K562 (cell line): ENCODE measurements at regions not wholly inside any gene's neighbourhood (a gene's known extent, or its start where the extent isn't known, plus 50 kb on each side); places are given as distances from the start of the nearest gene placed in this dataset.

Source experiments
- ATAC-seq: fragments of 200-7000 bp; cut with Tn5 transposase; 3 replicates; pipeline ENCODE4 v1.9.1; 2020; ENCODE audit warnings: moderate library complexity
- BruUV-seq: library from RNA; stranded (reverse); fragments of 400-500 nt; replicated peaks from 2 replicates; lab custom pipeline; 2021; lab: Mats Ljungman, UMichigan
- CTCF ChIA-PET: fragments of 300-600 bp; formaldehyde crosslinking; extraction: SDS; loops from one replicate; lab custom pipeline; 2021; ENCODE audit warnings: low intra/inter-chr PET ratio; lab: Yijun Ruan, JAX
- POLR2A ChIA-PET: fragments of 300-600, 350-650 bp; sonication (Branson Sonifier 250); formaldehyde crosslinking; extraction: SDS; loops from one replicate; lab custom pipeline; 2021; ENCODE audit warnings: antibody characterized with exemption, inconsistent platforms; lab: Yijun Ruan, JAX
- DNase-seq, 4 experiments: peaks; one replicate each; pipeline versions ENCODE4 v3.0.0 to v3.0.0-alpha.2; 2011 to 2018; ENCODE audit warnings: low spot score in 3 of 4, mixed read lengths in 3 of 4; ENCODE audit errors: extremely low read depth in 1 of 4
- FAIRE-seq: peaks from 2 replicates; lab custom pipeline; 2011; peaks lifted over from hg19 to GRCh38; lab: Jason Lieb, UNC
- H2AFZ ChIP-seq: 2 replicates; pipeline ENCODE4 v1.6.0; 2011; ENCODE audit warnings: low read depth, low read length, control low read depth, inconsistent platforms
- H3K27ac ChIP-seq: fragments of 200-600 bp; 3 replicates; pipeline ENCODE4 v1.8.0; 2011; ENCODE audit warnings: low read depth, mild to moderate bottlenecking, control low read depth, inconsistent platforms, low read length, moderate library complexity, mixed read lengths; ENCODE audit errors: extremely low read depth
- H3K27me3 ChIP-seq, 2 experiments: fragments of 300-600 bp in 1 of 2; 2 replicates in 1 of 2; 3 replicates in 1 of 2; pipeline versions ENCODE4 v1.6.0 to v1.8.0; 2011; ENCODE audit warnings: inconsistent platforms in 2 of 2, low read length in 2 of 2, mild to moderate bottlenecking in 1 of 2, mixed read lengths in 1 of 2, moderate library complexity in 1 of 2; ENCODE audit not compliant: control insufficient read depth in 2 of 2, insufficient read depth in 2 of 2
- H3K36me3 ChIP-seq: fragments of 300-600 bp; 3 replicates; pipeline ENCODE4 v1.8.0; 2011; ENCODE audit warnings: mild to moderate bottlenecking, low read length, inconsistent platforms; ENCODE audit not compliant: control insufficient read depth, insufficient read depth
- H3K4me1 ChIP-seq, 2 experiments: fragments of 200-600 bp in 1 of 2; replicated peaks in 1 of 2; 2 replicates in 1 of 2; 3 replicates in 1 of 2; pipeline versions ENCODE4 v1.5.1 to v1.8.0; 2011; ENCODE audit warnings: inconsistent platforms in 2 of 2, low read length in 2 of 2, mild to moderate bottlenecking in 1 of 2, mixed read lengths in 1 of 2, moderate library complexity in 1 of 2; ENCODE audit not compliant: control insufficient read depth in 2 of 2, insufficient read depth in 2 of 2
- H3K4me2 ChIP-seq: 2 replicates; pipeline ENCODE4 v1.6.1; 2011; ENCODE audit warnings: low read length, control low read depth, inconsistent platforms, mixed read lengths; ENCODE audit not compliant: insufficient read depth
- H3K4me3 ChIP-seq: fragments of 200-600 bp; sonication (generic), shearing (Covaris generic); 2 replicates; pipeline ENCODE4 v1.5.1; 2016; ENCODE audit warnings: control low read depth, inconsistent platforms
- H3K79me2 ChIP-seq: fragments of 200-600 bp; 3 replicates; pipeline ENCODE4 v1.8.0; 2011; ENCODE audit warnings: low read length, inconsistent platforms; ENCODE audit not compliant: control insufficient read depth, insufficient read depth
- H3K9ac ChIP-seq, 2 experiments: 2 replicates each; pipeline versions ENCODE4 v1.6.0 to v1.6.1; 2011; ENCODE audit warnings: low read depth in 2 of 2, low read length in 2 of 2, control low read depth in 1 of 2, inconsistent platforms in 1 of 2, mild to moderate bottlenecking in 1 of 2, mixed read lengths in 1 of 2; ENCODE audit not compliant: insufficient read depth in 1 of 2
- H3K9me1 ChIP-seq: one replicate; pipeline ENCODE4 v1.6.0; 2011; ENCODE audit warnings: inconsistent platforms, mild to moderate bottlenecking, low read length, moderate library complexity; ENCODE audit not compliant: control insufficient read depth, insufficient read depth
- H3K9me3 ChIP-seq: replicated peaks from 2 replicates; pipeline ENCODE4 v1.5.1; 2011; ENCODE audit warnings: low read depth, low read length, inconsistent platforms; ENCODE audit not compliant: control insufficient read depth, insufficient read depth
- H4K20me1 ChIP-seq: replicated peaks from 2 replicates; pipeline ENCODE4 v1.6.1; 2011; ENCODE audit warnings: low read length, inconsistent platforms, mixed read lengths; ENCODE audit not compliant: control insufficient read depth, insufficient read depth
- RAD21 ChIP-seq, 2 experiments: fragments of 250-450 bp in 1 of 2; fragments of 450-650 bp in 1 of 2; sonication (Bioruptor Pico) in 1 of 2; formaldehyde crosslinking in 1 of 2; IDR thresholded peaks in 1 of 2; conservative IDR thresholded peaks in 1 of 2; 2 replicates each; pipeline versions ENCODE4 v1.4.0 to v1.8.0; 2020 to 2022; ENCODE audit warnings: mild to moderate bottlenecking in 2 of 2, moderate library complexity in 1 of 2
- RCOR1 ChIP-seq, 2 experiments: IDR thresholded peaks; 2 replicates each; pipeline ENCODE4 v1.6.1; 2012; ENCODE audit warnings: low read depth in 2 of 2, low read length in 2 of 2, borderline replicate concordance in 1 of 2, improper control_type of control experiment in 1 of 2
- TAF1 ChIP-seq: IDR thresholded peaks from 2 replicates; pipeline ENCODE4 v1.6.1; 2011; ENCODE audit warnings: mild to moderate bottlenecking, low read length, moderate library complexity; ENCODE audit not compliant: insufficient read depth, control insufficient read depth, severe bottlenecking; ENCODE audit errors: extremely low read depth
- WGBS: fragments of 100-300 bp; shearing (Covaris generic); methylation state at CpG from one replicate; pipeline ENCODE4 v1.1.6; 2016; ENCODE audit warnings: low coverage, mixed read lengths; ENCODE audit not compliant: insufficient coverage; ENCODE audit errors: missing lambda C conversion rate; 5-methylcytosine and 5-hydroxymethylcytosine counted together
- in situ Hi-C: fragments of 300-500 bp; cut with MboI; formaldehyde crosslinking; loops from 4 replicates; pipeline ENCODE4 v1.15.0; 2018; ENCODE audit warnings: inconsistent platforms, mixed read lengths
- intact Hi-C: fragments of 100-400 bp; cut with micrococcal nuclease; formaldehyde crosslinking; loops from 2 replicates; pipeline ENCODE4 v1.14.2; 2022
- TF ChIP-seq, protein P1 (sequence below): IDR thresholded peaks from 3 replicates; pipeline ENCODE4 v1.6.1; 2011; ENCODE audit warnings: borderline replicate concordance, mild to moderate bottlenecking; ENCODE audit not compliant: insufficient read length, insufficient read depth
- TF ChIP-seq, protein P2 (sequence below): fragments of 250-450 bp; sonication (Bioruptor Pico); IDR thresholded peaks from 2 replicates; pipeline ENCODE4 v1.5.0; 2021
- TF ChIP-seq, protein P3 (sequence below), 3 experiments: IDR thresholded peaks in 2 of 3; conservative IDR thresholded peaks in 1 of 3; 2 replicates each; pipeline ENCODE4 v1.5.1; 2011 to 2012; ENCODE audit warnings: low read length in 3 of 3, mild to moderate bottlenecking in 3 of 3, control low read depth in 2 of 3, improper control_type of control experiment in 1 of 3, inconsistent platforms in 1 of 3, low read depth in 1 of 3, mixed read lengths in 1 of 3, moderate library complexity in 1 of 3; ENCODE audit not compliant: insufficient read depth in 2 of 3

DNA sequence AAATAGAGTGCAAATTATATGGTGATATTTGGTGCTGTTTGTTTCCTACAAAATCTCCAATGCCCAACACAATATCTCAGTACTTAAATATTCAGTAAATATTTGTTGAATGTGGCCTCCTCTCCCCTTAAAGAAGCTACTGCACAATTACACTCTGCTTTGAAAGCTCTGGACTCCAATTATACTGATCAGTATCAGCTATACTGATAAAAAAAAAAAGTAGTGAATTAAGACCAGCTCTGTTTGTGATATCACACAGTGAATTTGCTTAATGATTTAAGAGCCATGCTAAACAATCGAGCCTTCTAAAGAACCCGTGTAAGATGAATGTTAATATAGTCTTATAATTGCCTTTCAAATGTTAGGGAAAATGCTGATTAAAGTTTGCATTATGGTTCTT lies 543.2 kb upstream of the API5 start (continued):
- TF ChIP-seq, protein P1, sequence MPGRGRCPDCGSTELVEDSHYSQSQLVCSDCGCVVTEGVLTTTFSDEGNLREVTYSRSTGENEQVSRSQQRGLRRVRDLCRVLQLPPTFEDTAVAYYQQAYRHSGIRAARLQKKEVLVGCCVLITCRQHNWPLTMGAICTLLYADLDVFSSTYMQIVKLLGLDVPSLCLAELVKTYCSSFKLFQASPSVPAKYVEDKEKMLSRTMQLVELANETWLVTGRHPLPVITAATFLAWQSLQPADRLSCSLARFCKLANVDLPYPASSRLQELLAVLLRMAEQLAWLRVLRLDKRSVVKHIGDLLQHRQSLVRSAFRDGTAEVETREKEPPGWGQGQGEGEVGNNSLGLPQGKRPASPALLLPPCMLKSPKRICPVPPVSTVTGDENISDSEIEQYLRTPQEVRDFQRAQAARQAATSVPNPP = no peak
- TF ChIP-seq, protein P2, sequence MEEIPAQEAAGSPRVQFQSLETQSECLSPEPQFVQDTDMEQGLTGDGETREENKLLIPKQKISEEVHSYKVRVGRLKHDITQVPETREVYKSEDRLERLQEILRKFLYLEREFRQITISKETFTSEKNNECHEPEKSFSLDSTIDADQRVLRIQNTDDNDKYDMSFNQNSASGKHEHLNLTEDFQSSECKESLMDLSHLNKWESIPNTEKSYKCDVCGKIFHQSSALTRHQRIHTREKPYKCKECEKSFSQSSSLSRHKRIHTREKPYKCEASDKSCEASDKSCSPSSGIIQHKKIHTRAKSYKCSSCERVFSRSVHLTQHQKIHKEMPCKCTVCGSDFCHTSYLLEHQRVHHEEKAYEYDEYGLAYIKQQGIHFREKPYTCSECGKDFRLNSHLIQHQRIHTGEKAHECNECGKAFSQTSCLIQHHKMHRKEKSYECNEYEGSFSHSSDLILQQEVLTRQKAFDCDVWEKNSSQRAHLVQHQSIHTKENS (CRISPR knock-in tag) = no peak
- TF ChIP-seq RCOR1 (IDR thresholded peaks at IDR 0.05; ENCODE audit: borderline replicate concordance in 1 of 2, low read depth in 2 of 2, low read length in 2 of 2) = no peak

DNA sequence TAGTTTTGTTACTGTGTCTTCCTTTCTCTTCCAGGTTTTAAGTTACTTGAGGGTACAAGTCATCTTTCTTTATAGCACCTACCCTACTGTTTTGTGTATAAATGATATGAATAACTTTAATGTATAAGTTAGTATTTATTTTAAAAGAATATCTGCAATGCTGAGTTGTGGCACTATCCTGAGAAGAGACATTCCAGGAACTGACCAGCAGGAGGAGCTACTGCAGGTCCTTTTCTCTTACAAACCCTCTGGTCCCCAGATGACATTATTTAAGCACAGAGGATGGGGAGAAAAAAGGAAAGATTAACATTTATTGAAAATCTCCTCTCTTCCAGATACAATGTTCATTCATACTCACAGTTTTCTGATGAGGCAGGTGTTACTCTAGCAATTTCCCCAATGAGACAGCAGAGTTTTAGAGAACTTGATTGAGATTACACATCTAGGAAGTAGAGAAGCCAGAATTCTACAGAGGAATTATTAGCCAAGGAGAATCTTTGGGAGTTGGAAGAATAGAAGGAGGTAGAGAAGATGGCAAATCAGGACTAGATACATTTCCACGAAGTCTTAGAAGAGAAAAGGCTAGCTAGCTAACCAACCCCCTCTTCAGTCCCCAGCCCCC lies 541.2 kb upstream of the API5 start:
- ATAC-seq = no peak
- DNase-seq = peak; percentile 8 to 15 (median 10)
- ChIA-PET CTCF (no interaction called here), POLR2A (no interaction called here)
- in situ Hi-C loops (no loop called here), intact Hi-C loops (no loop called here)
- H3K9me1 ChIP-seq = no peaks in the 10 kb centered on the region
- no peaks in the 10 kb centered on the region for H3K4me1 ChIP-seq
- FAIRE-seq = no peak
- no peaks in the 10 kb centered on the region for H4K20me1 ChIP-seq
- H3K4me3 ChIP-seq = no peak overlapping the region
- H3K27ac ChIP-seq = no peak overlapping the region
- TF ChIP-seq RAD21 (CRISPR knock-in tag; conservative IDR thresholded peaks at IDR 0.05 in 1 of 2, IDR thresholded peaks at IDR 0.05 in 1 of 2) (peak; percentile 24 to 25; a peak in 2 of 4 replicates), TAF1 (no peak)
- TF ChIP-seq, protein P3, sequence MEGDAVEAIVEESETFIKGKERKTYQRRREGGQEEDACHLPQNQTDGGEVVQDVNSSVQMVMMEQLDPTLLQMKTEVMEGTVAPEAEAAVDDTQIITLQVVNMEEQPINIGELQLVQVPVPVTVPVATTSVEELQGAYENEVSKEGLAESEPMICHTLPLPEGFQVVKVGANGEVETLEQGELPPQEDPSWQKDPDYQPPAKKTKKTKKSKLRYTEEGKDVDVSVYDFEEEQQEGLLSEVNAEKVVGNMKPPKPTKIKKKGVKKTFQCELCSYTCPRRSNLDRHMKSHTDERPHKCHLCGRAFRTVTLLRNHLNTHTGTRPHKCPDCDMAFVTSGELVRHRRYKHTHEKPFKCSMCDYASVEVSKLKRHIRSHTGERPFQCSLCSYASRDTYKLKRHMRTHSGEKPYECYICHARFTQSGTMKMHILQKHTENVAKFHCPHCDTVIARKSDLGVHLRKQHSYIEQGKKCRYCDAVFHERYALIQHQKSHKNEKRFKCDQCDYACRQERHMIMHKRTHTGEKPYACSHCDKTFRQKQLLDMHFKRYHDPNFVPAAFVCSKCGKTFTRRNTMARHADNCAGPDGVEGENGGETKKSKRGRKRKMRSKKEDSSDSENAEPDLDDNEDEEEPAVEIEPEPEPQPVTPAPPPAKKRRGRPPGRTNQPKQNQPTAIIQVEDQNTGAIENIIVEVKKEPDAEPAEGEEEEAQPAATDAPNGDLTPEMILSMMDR (IDR thresholded peaks at IDR 0.05 in 2 of 3, conservative IDR thresholded peaks at IDR 0.05 in 1 of 3; ENCODE audit: insufficient read depth in 2 of 3, low read depth in 1 of 3, low read length in 3 of 3) = peak in 2 of 3 experiments; percentile 39 to 48; a peak in 3 of 6 replicates
- H3K79me2 ChIP-seq = no peaks in the 10 kb centered on the region
- no peaks in the 10 kb centered on the region for H3K9me3 ChIP-seq
- WGBS = 0% methylated on average over 1 of the region's 1 CpG
- BruUV-seq = no TSS peak
- no peak overlapping the region for H2AFZ ChIP-seq
- no peaks in the 10 kb centered on the region for H3K27me3 ChIP-seq
- no peak overlapping the region for H3K9ac ChIP-seq
- H3K36me3 ChIP-seq = no peaks in the 10 kb centered on the region
- no peak overlapping the region for H3K4me2 ChIP-seq
